Stimulated activated naive CD4-positive, alpha-beta T cell (primary cell): ENCODE measurements at regions not wholly inside any gene's neighbourhood (a gene's known extent, or its start where the extent isn't known, plus 50 kb on each side); places are given as distances from the start of the nearest gene placed in this dataset.
"Not testable (repeated sequence)": the region's sequence is repeated elsewhere in the genome, so short reads cannot be mapped to it uniquely, and the experiment has no call there.

Experiments
- DNase-seq, 6 experiments: peaks; one replicate each; lab custom pipeline; 2025; lab: John Stamatoyannopoulos, UW

DNA sequence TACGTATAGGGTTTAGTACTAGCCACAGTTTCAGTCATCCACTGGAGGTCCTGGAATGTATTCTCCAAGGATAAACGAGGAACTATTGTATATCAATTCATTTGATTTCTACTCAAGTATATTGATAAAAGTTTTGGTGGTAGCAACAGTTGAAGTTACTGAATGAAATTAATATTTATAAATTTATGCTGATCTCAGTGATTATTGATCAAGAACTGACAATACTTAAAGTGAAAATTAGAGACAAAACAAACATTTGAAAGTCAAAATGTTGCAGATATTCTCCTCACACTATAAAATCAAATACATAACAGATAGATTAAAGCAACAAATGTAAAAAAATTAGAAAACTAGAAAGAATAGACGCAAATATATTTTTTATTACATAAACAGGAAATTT is 150.9 kb upstream of the SLC35G4 start:
- no peak for DNase-seq

GRCh38 chr18:11457853-11458252 is 151.5 kb upstream of the SLC35G4 start:
- DNase-seq: not testable (repeated sequence)

- DNase-seq: no peak
Observed at GRCh38 chr18:11454040-11454439, 155.4 kb upstream of the SLC35G4 start.

- DNase-seq: not testable (repeated sequence)
Observed at GRCh38 chr18:11444169-11444568, 165.2 kb upstream of the SLC35G4 start.

DNA sequence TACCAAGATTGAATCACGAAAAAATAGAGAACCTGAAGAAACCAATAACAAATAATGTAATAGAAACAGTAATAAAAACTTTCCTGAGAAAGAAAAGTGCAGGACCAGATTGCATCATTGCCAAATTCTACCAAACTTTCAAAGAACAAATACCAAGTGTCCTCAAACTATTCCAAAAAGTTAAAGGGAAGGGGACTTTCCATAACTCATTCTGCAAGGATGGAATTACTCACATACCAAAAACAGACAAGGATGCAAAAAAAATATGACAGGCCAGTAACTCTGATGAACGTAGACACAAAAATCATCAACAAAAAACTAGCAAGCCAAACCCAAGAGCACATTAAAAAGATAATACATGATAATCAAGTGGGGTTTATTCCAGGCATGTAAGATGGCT is 172.3 kb upstream of the SLC35G4 start:
- DNase-seq: no peak

DNA sequence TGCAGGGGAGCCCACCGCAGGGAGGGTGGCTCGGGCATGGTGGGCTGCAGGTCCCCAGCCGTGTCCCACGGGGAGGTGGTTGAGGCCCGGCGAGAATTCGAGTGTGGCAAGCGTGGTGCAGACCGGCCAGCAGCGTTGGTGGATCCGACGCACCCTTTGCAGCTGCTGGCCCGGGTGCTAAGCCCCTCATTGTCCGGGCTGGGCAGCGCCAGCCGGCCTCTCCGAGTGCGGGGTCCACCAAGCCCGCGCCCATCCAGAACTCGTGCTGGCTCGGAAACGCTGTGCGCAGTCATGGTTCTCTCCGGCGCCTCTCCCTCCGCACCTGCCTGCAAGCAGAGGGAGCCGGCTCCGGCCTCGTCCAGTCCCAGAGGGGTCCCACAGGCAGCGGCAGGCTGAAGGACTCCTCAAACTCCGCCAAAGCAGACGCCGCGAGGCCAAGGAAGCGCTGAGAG is 177.0 kb upstream of the SLC35G4 start:
- DNase-seq: no peak

DNA sequence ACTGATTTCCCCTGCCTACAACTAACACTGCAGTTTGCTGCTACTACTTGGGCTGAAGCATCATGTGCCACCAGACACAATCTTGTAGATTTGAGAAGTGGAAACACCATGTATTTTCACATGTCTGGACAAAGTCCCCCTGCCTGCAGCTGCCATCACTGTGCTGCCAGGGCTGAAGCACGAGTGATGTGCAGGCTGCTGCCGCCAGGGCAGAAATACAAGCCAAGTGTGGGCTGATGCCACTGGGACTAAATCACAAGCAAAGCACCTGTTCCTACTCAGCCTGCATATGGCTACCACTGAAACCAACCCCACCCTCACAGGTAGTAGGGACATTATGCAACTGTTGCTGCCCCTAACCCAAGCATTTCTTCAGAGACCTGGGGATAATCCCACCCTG is 179.5 kb upstream of the SLC35G4 start:
- no peak for DNase-seq

DNA sequence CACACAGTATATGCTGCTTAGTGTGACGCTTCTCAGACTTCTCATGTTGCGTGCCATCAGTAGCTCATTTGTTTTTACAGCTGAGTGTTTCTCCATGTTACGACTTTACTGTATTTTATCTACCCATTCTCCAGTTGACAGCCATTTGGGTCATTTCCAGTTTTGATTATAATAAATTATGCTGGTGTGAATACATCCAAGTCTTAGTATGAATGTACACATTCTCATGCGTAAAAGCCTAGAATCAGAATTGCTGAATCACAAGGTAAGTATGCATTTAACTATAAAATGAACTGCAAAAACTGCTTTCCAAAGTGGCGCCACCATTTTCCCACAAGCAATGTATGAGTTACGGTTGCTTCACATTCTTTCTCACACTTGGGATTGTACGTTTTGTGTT is 184.2 kb upstream of the SLC35G4 start:
- DNase-seq: no peak

- no peak for DNase-seq
Observed at GRCh38 chr18:11419338-11419737, 190.1 kb upstream of the SLC35G4 start.

GRCh38 chr18:11412811-11413210 is 196.6 kb upstream of the SLC35G4 start:
- no peak for DNase-seq

GRCh38 chr18:11411048-11411447 is 198.3 kb upstream of the SLC35G4 start:
- DNase-seq: no peak

DNA sequence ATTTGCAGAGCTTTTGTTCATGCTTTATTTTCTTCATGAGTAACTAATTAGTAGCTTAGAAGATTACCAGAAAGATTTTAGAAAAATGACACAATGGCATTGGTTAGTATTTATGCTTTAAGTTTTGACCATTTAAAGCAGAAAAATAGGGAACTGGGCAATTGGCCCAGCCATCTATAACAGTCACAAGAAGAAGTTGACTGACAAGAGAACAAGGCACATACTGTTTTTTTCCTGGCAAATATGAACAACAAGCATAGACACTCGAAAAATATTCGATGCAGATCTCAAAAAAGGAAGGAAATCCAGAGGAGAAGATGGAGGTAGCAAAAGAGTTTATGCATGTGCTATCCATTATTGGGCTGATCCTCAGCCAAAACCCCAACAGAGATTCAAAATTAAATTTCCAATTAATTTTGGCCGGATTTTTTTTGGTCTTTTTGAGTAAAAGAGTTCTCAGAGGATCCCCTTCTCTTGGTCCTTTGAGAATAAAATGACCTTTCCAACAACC is 200.8 kb upstream of the SLC35G4 start:
- DNase-seq: no peak

- DNase-seq: no peak
Observed at GRCh38 chr18:11407940-11408339, 201.5 kb upstream of the SLC35G4 start.

DNA sequence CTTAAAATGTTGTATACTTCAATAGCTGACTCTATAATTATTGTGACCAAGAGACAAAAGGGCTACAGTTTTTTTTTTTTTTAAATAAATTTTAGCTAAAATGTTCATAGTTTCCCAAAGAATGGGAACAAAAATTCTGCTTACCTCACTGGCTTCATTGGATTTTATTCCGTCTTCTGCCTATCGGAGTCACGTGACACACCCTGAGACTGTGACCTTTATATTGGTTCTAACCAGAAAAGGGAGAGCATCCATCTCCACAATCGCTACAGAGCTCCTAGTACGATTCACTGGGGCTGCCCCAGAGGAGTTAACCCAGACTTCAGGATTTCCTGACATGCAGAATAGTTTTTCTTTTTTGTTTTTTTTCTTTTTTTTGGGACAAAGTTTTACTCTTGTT is 203.6 kb upstream of the SLC35G4 start:
- DNase-seq: no peak

GRCh38 chr18:11400703-11401102 is 208.7 kb upstream of the SLC35G4 start:
- no peak for DNase-seq

DNA sequence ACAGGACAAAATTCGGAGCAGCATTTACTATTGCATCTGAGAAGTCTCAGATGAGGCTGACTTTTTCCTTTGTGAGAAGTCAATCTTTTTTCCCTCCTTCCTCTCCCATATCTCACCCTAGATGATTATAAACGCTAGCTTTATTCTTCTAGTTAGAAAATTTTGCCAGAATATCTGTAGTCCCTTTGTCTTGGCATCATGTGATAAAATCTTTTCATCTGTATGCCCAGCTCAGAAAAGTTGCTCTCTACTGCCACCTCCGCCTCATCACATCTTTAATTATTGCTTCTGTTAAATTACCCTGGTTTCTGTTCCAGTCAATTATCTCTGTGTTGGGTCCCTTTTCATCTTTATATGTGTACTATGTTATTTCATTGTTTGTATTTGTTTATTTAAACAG is 210.8 kb upstream of the SLC35G4 start:
- DNase-seq: no peak

- no peak for DNase-seq
Observed at GRCh38 chr18:11392980-11393885, 216.2 kb upstream of the SLC35G4 start.

DNA sequence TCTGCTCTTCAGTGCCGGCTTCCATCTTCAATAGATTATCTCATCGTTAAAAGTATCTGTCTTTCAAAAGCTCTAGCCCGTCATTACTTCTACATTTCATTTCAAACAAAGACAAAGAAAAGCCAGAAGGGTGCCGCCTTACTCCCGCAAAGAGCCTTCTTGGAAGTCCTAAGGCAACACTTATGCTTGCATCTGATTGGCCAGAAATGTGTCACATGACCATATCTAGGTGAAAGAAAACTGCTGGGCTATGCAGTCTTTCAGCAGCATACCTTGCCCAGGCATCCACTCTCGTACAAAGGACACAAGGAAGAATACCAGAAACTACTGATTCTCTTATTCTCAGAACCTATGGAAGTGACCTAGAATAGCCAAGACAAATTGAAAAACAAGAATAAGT is 217.1 kb upstream of the SLC35G4 start:
- no peak for DNase-seq

DNA sequence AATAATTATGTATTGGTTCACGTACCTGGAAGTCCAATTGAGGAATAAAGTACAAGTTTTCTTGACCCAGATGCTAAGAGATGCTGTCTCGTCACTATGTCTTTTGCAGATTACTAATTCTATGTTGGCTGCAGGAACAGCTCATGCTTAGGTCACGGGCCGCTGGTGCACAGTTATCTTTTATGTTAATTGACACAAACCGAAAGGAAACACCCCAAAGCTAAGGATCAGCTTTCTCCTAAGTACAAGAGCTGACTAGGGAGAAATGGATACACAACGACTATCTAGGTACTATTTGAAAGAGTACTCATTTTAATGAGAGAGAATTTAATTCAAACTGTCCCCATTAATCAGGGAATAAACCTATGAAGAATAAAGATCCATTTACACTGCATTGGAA is 217.7 kb upstream of the SLC35G4 start:
- DNase-seq: no peak

- DNase-seq: no peak
Observed at GRCh38 chr18:11388755-11389680, 220.4 kb upstream of the SLC35G4 start.

- no peak for DNase-seq
Observed at GRCh38 chr18:11387880-11388279, 221.5 kb upstream of the SLC35G4 start.

DNA sequence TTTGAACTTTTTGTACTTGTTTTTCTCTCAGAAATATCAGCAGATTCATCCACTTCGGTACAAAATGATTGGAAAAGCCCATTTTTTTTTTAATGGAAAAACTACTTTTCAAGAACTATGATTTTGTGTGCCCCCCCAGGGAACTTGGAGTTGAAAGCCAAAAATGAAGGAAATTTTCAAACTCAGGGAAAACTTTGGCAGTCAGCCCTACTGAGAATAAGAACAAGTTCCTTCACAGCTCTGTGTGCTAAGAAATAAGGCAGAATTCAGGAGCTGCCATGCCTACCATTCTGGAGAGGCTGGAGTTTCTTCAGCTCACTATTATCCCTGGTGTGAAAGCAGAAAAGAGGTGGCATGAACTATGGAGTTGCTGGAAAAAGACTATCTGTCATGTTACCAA is 226.0 kb upstream of the SLC35G4 start:
- no peak for DNase-seq

DNA sequence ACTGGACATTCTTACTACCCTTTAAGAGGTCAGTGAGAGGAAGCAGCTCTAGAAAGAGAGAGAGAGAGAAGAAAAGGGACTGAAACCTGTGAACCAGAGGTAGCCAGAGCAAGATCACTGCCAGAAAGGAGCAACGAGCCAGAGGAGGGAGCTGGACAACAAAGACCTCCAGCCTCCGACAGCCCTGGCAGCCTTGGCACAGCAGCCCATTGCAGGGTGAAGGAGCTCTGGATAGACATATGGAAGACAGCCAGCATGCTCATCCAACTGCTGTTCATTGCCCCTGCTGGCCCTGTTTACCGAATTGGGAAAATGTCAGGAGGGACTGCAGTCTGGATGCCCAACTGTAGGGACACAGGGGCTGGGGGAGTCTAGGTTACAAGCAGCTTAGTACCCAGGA is 228.4 kb upstream of the SLC35G4 start:
- DNase-seq: no peak
